IMR-90 (cell line): ENCODE measurements at regions not wholly inside any gene's neighbourhood (a gene's known extent, or its start where the extent isn't known, plus 50 kb on each side); places are given as distances from the start of the nearest gene placed in this dataset.

Experiments
- ATAC-seq: fragments of 200-7000 bp; cut with Tn5 transposase; 2 replicates; pipeline ENCODE4 v1.9.1; 2020; ENCODE audit warnings: low read depth, mild to moderate bottlenecking, moderate library complexity
- BruUV-seq: library from RNA; stranded (reverse); fragments of 400-500 nt; replicated peaks from 2 replicates; lab custom pipeline; 2021; lab: Mats Ljungman, UMichigan
- CTCF ChIA-PET: fragments of 300-600 bp; formaldehyde crosslinking; extraction: SDS; loops from one replicate; lab custom pipeline; 2021; ENCODE audit warnings: antibody characterized with exemption; lab: Yijun Ruan, JAX
- POLR2A ChIA-PET: fragments of 300-600 bp; sonication (Branson Sonifier 250); formaldehyde crosslinking; loops from one replicate; lab custom pipeline; 2022; ENCODE audit warnings: antibody characterized with exemption; ENCODE audit not compliant: unreplicated experiment; lab: Charles Lee
- DNase-seq: peaks from one replicate; pipeline ENCODE4 v3.0.0; 2013
- H2AFZ ChIP-seq: replicated peaks from 2 replicates; pipeline ENCODE3; 2013; ENCODE audit warnings: low read length, mild to moderate bottlenecking; ENCODE audit not compliant: poor library complexity
- H2AK5ac ChIP-seq: 2 replicates; pipeline ENCODE4 v1.6.1; 2013; ENCODE audit warnings: low read depth, low read length, inconsistent platforms
- H2AK9ac ChIP-seq: replicated peaks from 2 replicates; pipeline ENCODE3; 2013; ENCODE audit warnings: mild to moderate bottlenecking, low read depth, low read length, moderate library complexity; ENCODE audit not compliant: poor library complexity
- H2BK120ac ChIP-seq: 2 replicates; pipeline ENCODE4 v1.6.1; 2013; ENCODE audit warnings: low read depth, low read length, inconsistent platforms
- H2BK15ac ChIP-seq: 3 replicates; pipeline ENCODE4 v1.6.1; 2013; ENCODE audit warnings: low read depth, low read length, inconsistent platforms
- H2BK20ac ChIP-seq: 2 replicates; pipeline ENCODE4 v1.6.1; 2013; ENCODE audit warnings: low read depth, mild to moderate bottlenecking, inconsistent platforms, low read length, moderate library complexity
- H2BK5ac ChIP-seq: 2 replicates; pipeline ENCODE4 v1.6.1; 2013; ENCODE audit warnings: mild to moderate bottlenecking, low read depth, low read length, inconsistent platforms; ENCODE audit not compliant: poor library complexity, severe bottlenecking
- H3K14ac ChIP-seq: replicated peaks from 2 replicates; pipeline ENCODE4 v1.6.1; 2013; ENCODE audit warnings: low read depth, low read length, inconsistent platforms
- H3K18ac ChIP-seq: 2 replicates; pipeline ENCODE4 v1.6.1; 2013; ENCODE audit warnings: low read depth, low read length, control low read depth
- H3K23ac ChIP-seq: 2 replicates; pipeline ENCODE4 v1.6.1; 2013; ENCODE audit warnings: low read depth, low read length, inconsistent platforms
- H3K27ac ChIP-seq: 2 replicates; pipeline ENCODE4 v1.5.1; 2013; ENCODE audit warnings: mild to moderate bottlenecking, control low read depth, low read length; ENCODE audit not compliant: insufficient read depth
- H3K27me3 ChIP-seq: 2 replicates; pipeline ENCODE4 v1.6.1; 2013; ENCODE audit warnings: low read length; ENCODE audit not compliant: control insufficient read depth, insufficient read depth
- H3K36me3 ChIP-seq: 2 replicates; pipeline ENCODE4 v1.6.1; 2013; ENCODE audit warnings: low read length, mixed read lengths; ENCODE audit not compliant: control insufficient read depth, insufficient read depth
- H3K4ac ChIP-seq: 2 replicates; pipeline ENCODE4 v1.6.1; 2013; ENCODE audit warnings: low read depth, low read length, inconsistent platforms
- H3K4me1 ChIP-seq: 2 replicates; pipeline ENCODE4 v1.6.1; 2013; ENCODE audit warnings: low read length, mixed read lengths; ENCODE audit not compliant: control insufficient read depth, insufficient read depth
- H3K4me2 ChIP-seq: 2 replicates; pipeline ENCODE4 v1.6.1; 2013; ENCODE audit warnings: low read depth, mild to moderate bottlenecking, control low read depth, low read length, moderate library complexity
- H3K4me3 ChIP-seq: 2 replicates; pipeline ENCODE4 v1.5.1; 2013; ENCODE audit warnings: low read depth, mild to moderate bottlenecking, control low read depth, low read length, moderate library complexity; ENCODE audit not compliant: insufficient read depth
- H3K56ac ChIP-seq: 2 replicates; pipeline ENCODE4 v1.6.1; 2013; ENCODE audit warnings: low read length, inconsistent platforms; ENCODE audit not compliant: insufficient read depth; ENCODE audit errors: extremely low read depth
- H3K79me1 ChIP-seq, 2 experiments: 2 replicates each; pipeline ENCODE4 v1.6.1; 2013; ENCODE audit warnings: low read length in 2 of 2, inconsistent platforms in 1 of 2, low read depth in 1 of 2
- H3K9ac ChIP-seq: 2 replicates; pipeline ENCODE4 v1.6.1; 2013; ENCODE audit warnings: low read depth, low read length, control low read depth
- H3K9me1 ChIP-seq: 2 replicates; pipeline ENCODE4 v1.6.1; 2013; ENCODE audit warnings: low read length, inconsistent platforms; ENCODE audit not compliant: insufficient read depth
- H3K9me3 ChIP-seq: 2 replicates; pipeline ENCODE4 v1.6.1; 2013; ENCODE audit warnings: low read length; ENCODE audit not compliant: control insufficient read depth, insufficient read depth
- H4K20me1 ChIP-seq: 2 replicates; pipeline ENCODE4 v1.6.1; 2013; ENCODE audit warnings: low read length, inconsistent platforms; ENCODE audit not compliant: insufficient read depth
- H4K5ac ChIP-seq: 2 replicates; pipeline ENCODE4 v1.6.1; 2013; ENCODE audit warnings: mild to moderate bottlenecking, low read depth, low read length, control low read depth
- H4K8ac ChIP-seq, 2 experiments: 2 replicates each; pipeline ENCODE4 v1.6.1; 2013; ENCODE audit warnings: low read depth in 2 of 2, low read length in 2 of 2, control low read depth in 1 of 2, inconsistent platforms in 1 of 2
- H4K91ac ChIP-seq: 2 replicates; pipeline ENCODE4 v1.6.1; 2013; ENCODE audit warnings: low read depth, low read length, inconsistent platforms; ENCODE audit not compliant: insufficient read depth
- BHLHE40 ChIP-seq: fragments of 150-350 bp; IDR thresholded peaks from 2 replicates; pipeline ENCODE4 v1.6.1; 2016; ENCODE audit warnings: mild to moderate bottlenecking, low read depth, low read length
- CEBPB ChIP-seq: IDR thresholded peaks from 2 replicates; pipeline ENCODE4 v1.6.1; 2012; ENCODE audit warnings: low read depth, low read length, improper control_type of control experiment
- CHD1 ChIP-seq: IDR thresholded peaks from 2 replicates; pipeline ENCODE4 v1.6.1; 2012; ENCODE audit warnings: low read depth, low read length, improper control_type of control experiment
- CTCF ChIP-seq: conservative IDR thresholded peaks from 2 replicates; pipeline ENCODE4 v1.5.1; 2012; ENCODE audit warnings: mild to moderate bottlenecking, low read depth, low read length, improper control_type of control experiment
- FOS ChIP-seq: fragments of 150-350 bp; IDR thresholded peaks from 2 replicates; pipeline ENCODE4 v1.6.1; 2016; ENCODE audit warnings: low read depth, low read length
- MAFK ChIP-seq: IDR thresholded peaks from 2 replicates; pipeline ENCODE4 v1.6.1; 2012; ENCODE audit warnings: low read depth, low read length, improper control_type of control experiment
- MAZ ChIP-seq: IDR thresholded peaks from 2 replicates; pipeline ENCODE4 v1.6.1; 2012; ENCODE audit warnings: low read depth, mild to moderate bottlenecking, low read length, improper control_type of control experiment, moderate library complexity, borderline replicate concordance
- MXI1 ChIP-seq: IDR thresholded peaks from 2 replicates; pipeline ENCODE4 v1.6.1; 2012; ENCODE audit warnings: low read depth, mild to moderate bottlenecking, low read length, moderate library complexity, borderline replicate concordance
- NFE2L2 ChIP-seq: fragments of 150-350 bp; IDR thresholded peaks from 2 replicates; pipeline ENCODE4 v1.6.1; 2016; ENCODE audit warnings: low read depth, mild to moderate bottlenecking, low read length
- POLR2A ChIP-seq: IDR thresholded peaks from 2 replicates; pipeline ENCODE4 v1.6.1; 2012; ENCODE audit warnings: mild to moderate bottlenecking, low read depth, low read length
- RAD21 ChIP-seq: IDR thresholded peaks from 2 replicates; pipeline ENCODE4 v1.6.1; 2012; ENCODE audit warnings: low read length, improper control_type of control experiment
- RCOR1 ChIP-seq: IDR thresholded peaks from 2 replicates; pipeline ENCODE4 v1.6.1; 2012; ENCODE audit warnings: mild to moderate bottlenecking, low read length, improper control_type of control experiment; ENCODE audit not compliant: insufficient replicate concordance
- RFX5 ChIP-seq: IDR thresholded peaks from 2 replicates; pipeline ENCODE4 v1.8.0; 2012; ENCODE audit warnings: low read depth, mild to moderate bottlenecking, low read length, moderate library complexity
- SMC3 ChIP-seq: fragments of 150-350 bp; IDR thresholded peaks from 2 replicates; pipeline ENCODE4 v1.6.1; 2016; ENCODE audit warnings: low read depth, mild to moderate bottlenecking, antibody characterized with exemption, low read length, moderate library complexity
- USF2 ChIP-seq: fragments of 150-350 bp; IDR thresholded peaks from 2 replicates; pipeline ENCODE4 v1.6.1; 2017; ENCODE audit warnings: mild to moderate bottlenecking, antibody characterized with exemption, low read length, low read depth
- WGBS, 2 experiments: methylation state at CpG; one replicate each; pipeline versions ENCODE4 v1.1.5 to v1.1.7; 2013; ENCODE audit warnings: missing lambda C conversion rate in 2 of 2; ENCODE audit not compliant: insufficient read length in 1 of 2; ENCODE audit errors: extremely low coverage in 2 of 2; 5-methylcytosine and 5-hydroxymethylcytosine counted together
- dilution Hi-C: fragments of 300-500 bp; cut with HindIII; formaldehyde crosslinking; loops from one replicate; pipeline ENCODE4 v1.14.3; 2018; ENCODE audit warnings: low sequenced_read_pairs; ENCODE audit not compliant: unreplicated experiment
- in situ Hi-C: fragments of 300-500 bp; cut with MboI; formaldehyde crosslinking; loops from 3 replicates; pipeline ENCODE4 v1.14.3; 2019; ENCODE audit warnings: low sequenced_read_pairs, inconsistent platforms, mixed read lengths
- intact Hi-C: fragments of 100-400 bp; cut with micrococcal nuclease; formaldehyde crosslinking; loops from 2 replicates; pipeline ENCODE4 v1.10.0; 2022
- TF ChIP-seq, protein P1 (sequence below): fragments of 150-350 bp; IDR thresholded peaks from 2 replicates; pipeline ENCODE4 v1.6.1; 2016; ENCODE audit warnings: low read depth, mild to moderate bottlenecking, low read length, moderate library complexity, borderline replicate concordance

GRCh38 chrX:134746410-134746785 lies 50.6 kb downstream of the PABIR2 start:
- Histone ChIP-seq H3K14ac (no peak overlapping the region), H2AK5ac (no peak overlapping the region), H4K20me1 (no peaks in the 10 kb centered on the region), H2BK15ac (no peak overlapping the region), H2BK5ac (no peak overlapping the region), H3K36me3 (no peaks in the 10 kb centered on the region), H2AFZ (no peak overlapping the region), H3K4me1 (no peaks in the 10 kb centered on the region; the same call in 1 of the 2 replicates), H3K23ac (no peak overlapping the region), H2BK20ac (no peak overlapping the region), H4K8ac (no peak overlapping the region), H3K27me3 (no peaks in the 10 kb centered on the region), H2AK9ac (no peak overlapping the region), H3K79me1 (no peaks in the 10 kb centered on the region), H3K9me3 (no peaks in the 10 kb centered on the region), H4K91ac (no peak overlapping the region), H3K4ac (no peak overlapping the region), H3K9me1 (no peaks in the 10 kb centered on the region), H3K56ac (no peak overlapping the region), H3K18ac (no peak overlapping the region), H3K27ac (no peak overlapping the region), H3K4me2 (no peak overlapping the region), H4K5ac (no peak overlapping the region), H3K4me3 (no peak overlapping the region), H3K9ac (no peak overlapping the region), H2BK120ac (no peak overlapping the region)
- CTCF ChIA-PET, result interaction anchor here (0.6 kb wide), 2 partner anchors 10 to 321 kb away, joined by 3 to 7 read pairs; no protein-coding TSS in a partner anchor
- dilution Hi-C loops (no loop called here), intact Hi-C loops (no loop called here), in situ Hi-C loops (no loop called here)
- no CpG with 5 or more reads among the region's 3 CpGs for WGBS, 2 experiments
- no peak for TF ChIP-seq RFX5
- no peak for TF ChIP-seq NFE2L2
- TF ChIP-seq MXI1, result no peak
- no peak for TF ChIP-seq MAZ
- TF ChIP-seq SMC3, result no peak
- no peak for TF ChIP-seq CTCF
- TF ChIP-seq CEBPB, result no peak
- TF ChIP-seq POLR2A, result no peak
- no peak for TF ChIP-seq BHLHE40
- TF ChIP-seq, protein P1, sequence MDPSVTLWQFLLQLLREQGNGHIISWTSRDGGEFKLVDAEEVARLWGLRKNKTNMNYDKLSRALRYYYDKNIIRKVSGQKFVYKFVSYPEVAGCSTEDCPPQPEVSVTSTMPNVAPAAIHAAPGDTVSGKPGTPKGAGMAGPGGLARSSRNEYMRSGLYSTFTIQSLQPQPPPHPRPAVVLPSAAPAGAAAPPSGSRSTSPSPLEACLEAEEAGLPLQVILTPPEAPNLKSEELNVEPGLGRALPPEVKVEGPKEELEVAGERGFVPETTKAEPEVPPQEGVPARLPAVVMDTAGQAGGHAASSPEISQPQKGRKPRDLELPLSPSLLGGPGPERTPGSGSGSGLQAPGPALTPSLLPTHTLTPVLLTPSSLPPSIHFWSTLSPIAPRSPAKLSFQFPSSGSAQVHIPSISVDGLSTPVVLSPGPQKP, result no peak
- no peak for TF ChIP-seq CHD1
- TF ChIP-seq MAFK, result no peak
- no peak for TF ChIP-seq RCOR1
- no peak for TF ChIP-seq RAD21
- TF ChIP-seq FOS, result no peak
- no peak for TF ChIP-seq USF2
- POLR2A ChIA-PET, result no interaction called here
- no peak for DNase-seq
- ATAC-seq, result no peak
- BruUV-seq, result no TSS peak
